AG09309 (cell line): ENCODE measurements at regions not wholly inside any gene's neighbourhood (a gene's known extent, or its start where the extent isn't known, plus 50 kb on each side); places are given as distances from the start of the nearest gene placed in this dataset.

Source experiments
- DNase-seq: peaks from one replicate; pipeline ENCODE4 v3.0.0-alpha.2; 2010; ENCODE audit warnings: low read depth
- H3K4me3 ChIP-seq: 2 replicates; pipeline ENCODE4 v1.5.1; 2011; ENCODE audit warnings: mild to moderate bottlenecking, low read depth, low read length, moderate library complexity; ENCODE audit not compliant: control insufficient read depth
- TF ChIP-seq, protein P1 (sequence below): IDR thresholded peaks from 2 replicates; pipeline ENCODE4 v1.5.1; 2011; ENCODE audit warnings: mild to moderate bottlenecking, low read depth, low read length, inconsistent platforms; ENCODE audit not compliant: insufficient read depth, control insufficient read depth; ENCODE audit errors: missing control alignments

DNA sequence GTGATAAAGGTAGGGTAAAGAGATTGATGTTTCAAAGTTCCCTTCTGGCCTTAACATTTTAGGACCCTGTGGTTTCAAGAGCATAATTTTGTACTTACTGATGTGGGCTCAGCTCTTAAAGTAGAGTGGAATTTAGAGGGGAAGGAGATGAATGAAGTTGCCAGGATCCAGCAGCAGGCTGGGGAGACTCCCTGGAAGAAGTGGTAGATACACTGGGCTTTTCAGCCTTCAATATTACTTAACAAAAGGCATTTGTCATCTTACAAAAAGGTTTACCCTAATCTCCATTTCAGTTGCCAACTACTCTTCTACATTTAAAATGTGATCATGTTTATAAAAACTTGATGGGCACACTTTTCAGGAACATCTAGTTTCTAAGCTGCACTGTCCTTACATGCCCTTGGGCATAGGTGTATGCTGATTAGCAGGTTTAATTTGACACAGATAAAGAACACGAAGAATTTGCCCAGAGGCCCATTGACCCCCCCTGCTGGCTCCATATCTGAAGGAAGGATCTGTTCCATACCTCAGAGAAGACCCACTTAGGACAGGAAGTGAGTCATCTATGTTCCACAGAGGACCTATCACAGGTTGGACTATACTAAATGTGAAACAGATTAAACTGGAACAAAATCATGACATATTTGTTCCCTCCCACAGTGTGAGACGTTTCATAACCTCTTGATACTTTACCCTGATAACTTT lies 93.0 kb upstream of the LPP start:
- no peak for DNase-seq
- H3K4me3 ChIP-seq = no peak overlapping the region
- TF ChIP-seq, protein P1, sequence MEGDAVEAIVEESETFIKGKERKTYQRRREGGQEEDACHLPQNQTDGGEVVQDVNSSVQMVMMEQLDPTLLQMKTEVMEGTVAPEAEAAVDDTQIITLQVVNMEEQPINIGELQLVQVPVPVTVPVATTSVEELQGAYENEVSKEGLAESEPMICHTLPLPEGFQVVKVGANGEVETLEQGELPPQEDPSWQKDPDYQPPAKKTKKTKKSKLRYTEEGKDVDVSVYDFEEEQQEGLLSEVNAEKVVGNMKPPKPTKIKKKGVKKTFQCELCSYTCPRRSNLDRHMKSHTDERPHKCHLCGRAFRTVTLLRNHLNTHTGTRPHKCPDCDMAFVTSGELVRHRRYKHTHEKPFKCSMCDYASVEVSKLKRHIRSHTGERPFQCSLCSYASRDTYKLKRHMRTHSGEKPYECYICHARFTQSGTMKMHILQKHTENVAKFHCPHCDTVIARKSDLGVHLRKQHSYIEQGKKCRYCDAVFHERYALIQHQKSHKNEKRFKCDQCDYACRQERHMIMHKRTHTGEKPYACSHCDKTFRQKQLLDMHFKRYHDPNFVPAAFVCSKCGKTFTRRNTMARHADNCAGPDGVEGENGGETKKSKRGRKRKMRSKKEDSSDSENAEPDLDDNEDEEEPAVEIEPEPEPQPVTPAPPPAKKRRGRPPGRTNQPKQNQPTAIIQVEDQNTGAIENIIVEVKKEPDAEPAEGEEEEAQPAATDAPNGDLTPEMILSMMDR = no peak

DNA sequence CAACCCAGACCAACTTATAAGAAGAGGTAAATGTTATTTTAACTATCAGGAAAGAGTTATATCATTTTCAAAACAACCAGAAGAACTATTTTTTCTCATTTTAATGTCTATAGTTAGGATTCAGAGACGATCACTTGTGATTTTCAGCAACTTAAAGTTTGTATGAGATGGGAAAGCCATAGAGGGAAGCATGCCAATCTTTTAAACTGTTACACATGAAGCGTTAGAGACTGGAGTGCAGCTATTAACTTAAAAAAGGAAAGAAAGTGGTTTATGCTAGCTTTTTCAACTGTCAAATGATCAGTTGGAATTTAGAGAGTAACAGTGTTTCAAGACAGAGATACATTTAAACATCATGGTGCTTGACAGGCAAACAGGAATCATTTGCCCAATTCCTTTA lies 91.7 kb upstream of the LPP start:
- no peak overlapping the region for H3K4me3 ChIP-seq
- TF ChIP-seq, protein P1 = no peak
- no peak for DNase-seq

DNA sequence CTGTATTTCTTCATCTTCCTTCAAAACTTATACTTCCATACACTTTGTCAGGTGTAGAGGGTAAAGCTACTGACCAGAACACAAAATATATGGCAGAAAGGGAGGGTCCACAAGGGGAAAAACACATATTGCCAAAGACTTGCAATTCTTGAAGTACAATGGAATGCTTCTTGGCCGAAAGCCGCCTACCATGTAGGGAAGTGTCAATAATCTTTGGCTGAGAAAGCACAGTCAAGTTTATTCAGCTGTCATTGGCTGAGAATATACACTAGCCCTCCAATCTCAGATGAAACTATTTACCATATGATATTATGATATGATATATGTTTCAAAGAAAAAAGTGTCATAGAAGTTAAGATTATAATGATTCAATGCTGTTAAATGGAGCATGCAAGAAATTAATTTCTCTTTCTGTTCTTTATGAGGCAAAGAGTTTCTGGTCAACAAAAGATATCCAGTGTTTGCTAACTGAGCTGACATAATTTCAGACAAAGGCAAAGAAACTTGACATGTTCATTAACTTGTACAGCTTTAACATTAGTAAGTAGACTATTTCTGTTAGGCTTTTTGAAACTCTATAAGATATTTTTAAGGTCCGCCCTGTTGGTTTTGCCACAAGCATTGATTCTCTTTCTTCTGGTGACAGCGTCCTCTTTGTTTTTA lies 89.0 kb upstream of the LPP start:
- no peak for DNase-seq
- H3K4me3 ChIP-seq = no peak overlapping the region
- TF ChIP-seq, protein P1 = no peak

DNA sequence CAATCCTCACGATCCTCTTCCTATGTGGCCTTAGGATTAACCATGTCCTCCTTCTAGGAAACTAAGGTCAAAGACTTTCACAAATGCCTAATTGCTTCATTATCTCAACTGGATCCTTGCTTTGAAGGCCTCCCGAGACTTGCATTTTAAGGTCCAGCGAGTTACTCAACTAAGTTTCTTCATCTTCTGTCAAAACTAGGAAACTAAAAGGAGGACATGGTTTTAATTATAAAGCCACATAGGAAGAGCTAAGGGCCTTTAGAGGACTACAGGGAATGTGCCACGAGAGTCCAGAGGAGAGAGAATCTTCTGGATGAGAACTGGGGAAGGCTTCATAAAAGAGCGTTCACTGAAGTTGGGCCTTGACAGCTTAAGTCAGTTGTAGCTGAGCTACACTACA lies 87.8 kb upstream of the LPP start:
- no peak for DNase-seq
- TF ChIP-seq, protein P1 = no peak
- no peak overlapping the region for H3K4me3 ChIP-seq

DNA sequence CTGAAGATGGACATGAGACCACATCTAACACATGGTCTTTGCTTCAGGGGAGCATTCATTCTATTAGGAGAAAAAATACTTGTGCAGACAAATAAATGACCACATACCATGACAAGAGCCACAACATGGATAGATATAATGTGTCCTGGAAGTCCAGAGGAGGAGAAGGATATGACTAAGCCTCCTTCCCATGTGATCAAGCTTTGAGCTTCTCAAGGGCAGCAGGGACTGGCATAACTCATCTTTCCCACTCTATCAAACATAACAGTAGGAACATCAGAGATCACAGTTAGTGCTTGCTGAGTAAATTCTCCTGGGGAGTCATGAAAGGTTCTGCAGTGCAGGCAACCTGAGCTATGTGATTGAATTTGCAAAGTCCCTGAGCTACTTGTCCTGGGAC lies 86.0 kb upstream of the LPP start:
- TF ChIP-seq, protein P1 = no peak
- peak; percentile 33 for DNase-seq

DNA sequence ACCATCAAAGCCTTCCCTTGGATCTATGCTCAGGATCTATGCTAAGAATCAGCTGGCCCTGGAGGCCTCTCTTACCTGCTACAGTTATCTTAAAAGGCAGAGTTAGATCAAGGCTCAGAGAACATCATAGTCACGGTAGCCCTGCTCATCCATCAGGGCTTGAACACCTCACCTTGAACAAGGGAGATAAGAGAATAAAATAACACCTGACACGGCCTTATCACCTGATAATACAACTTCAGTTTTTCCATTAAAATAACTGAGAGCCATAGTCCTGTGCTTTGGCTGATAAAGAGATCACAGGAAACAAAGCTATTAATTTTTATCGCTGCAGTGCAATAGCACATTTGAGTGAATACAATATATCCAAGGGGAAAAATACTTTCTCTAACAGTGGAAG lies 85.6 kb upstream of the LPP start:
- no peak overlapping the region for H3K4me3 ChIP-seq
- TF ChIP-seq, protein P1 = no peak
- DNase-seq = no peak

More for the DNA sequence above, 86.0 kb upstream of the LPP start:
- H3K4me3 ChIP-seq = no peak overlapping the region
